ENCODE measurements at regions not wholly inside any gene's neighbourhood (a gene's known extent, or its start where the extent isn't known, plus 50 kb on each side); places are given as distances from the start of the nearest gene placed in this dataset.

DNA sequence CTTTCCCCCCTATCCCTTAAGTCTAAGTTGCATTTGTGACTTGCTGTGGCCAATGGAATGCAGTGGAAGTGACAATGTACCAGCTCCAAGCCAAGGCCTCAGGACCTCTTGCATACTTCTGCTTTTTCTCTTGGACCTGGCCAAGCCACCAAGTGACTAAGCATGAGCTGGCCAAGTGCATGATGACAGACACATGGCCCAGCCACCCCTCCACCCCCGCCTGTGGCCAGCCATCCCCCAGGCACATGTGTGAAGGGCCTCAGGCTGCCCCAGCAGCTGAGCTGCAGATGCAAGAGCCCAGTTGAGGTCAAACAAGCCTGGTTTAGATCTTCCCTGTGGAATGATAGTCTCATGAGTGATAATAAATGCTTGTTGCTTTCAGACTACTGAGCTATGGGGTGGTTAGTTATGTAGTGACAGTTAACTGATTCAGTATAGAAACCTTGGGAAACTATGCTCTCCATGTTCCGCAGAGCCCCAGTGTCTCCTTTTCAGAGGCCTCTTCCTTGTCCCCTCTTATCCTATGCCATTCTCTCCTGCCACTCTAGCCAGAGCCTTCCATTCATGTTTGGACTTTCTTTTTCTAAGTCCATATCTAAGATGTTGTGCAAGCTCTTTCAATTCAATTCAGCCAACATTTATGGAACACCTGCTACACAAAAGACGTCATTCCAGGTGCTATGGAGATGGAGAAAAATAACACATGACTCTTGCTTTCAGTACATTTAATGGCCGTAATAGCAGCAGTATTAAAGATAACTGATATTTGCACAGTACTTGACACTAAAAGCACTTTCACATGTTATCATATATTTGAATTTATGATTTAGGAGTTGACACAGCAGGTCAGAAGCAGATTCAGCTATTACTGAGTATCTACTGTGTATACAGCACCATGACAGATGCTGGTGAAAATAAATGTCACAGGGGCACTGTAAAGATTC is 55.5 kb upstream of the LOXL4 start:
- Histone ChIP-seq H3K23me2 (ENCODE audit: low read depth, low read length) (no peaks in the 10 kb centered on the region), H2BK20ac (ENCODE audit: low read length) (no peak overlapping the region), H3K79me2 (ENCODE audit: control insufficient read depth in 1 of 2, insufficient read depth in 2 of 2, low read length in 2 of 2) (no peaks in the 10 kb centered on the region), H4K91ac (replicated peaks; ENCODE audit: insufficient read length, low read length) (no peak overlapping the region), H3K27me3 (replicated peaks in 1 of 4; ENCODE audit: control insufficient read depth in 3 of 4, extremely low read depth in 1 of 4, insufficient read depth in 3 of 4, low read length in 3 of 4) (no peaks in the 10 kb centered on the region), H3K9ac (replicated peaks in 1 of 4; ENCODE audit: extremely low read depth in 1 of 4, low read depth in 3 of 4, low read length in 3 of 4) (no peak overlapping the region), H3K56ac (replicated peaks; ENCODE audit: insufficient read length, low read depth, low read length) (no peak overlapping the region), H2BK15ac (ENCODE audit: low read length) (no peak overlapping the region), H4K8ac (ENCODE audit: extremely low read depth, insufficient read depth, low read length) (no peak overlapping the region), H3K14ac (ENCODE audit: insufficient read length) (no peak overlapping the region), H2AFZ (ENCODE audit: low read length) (no peak overlapping the region), H3K18ac (ENCODE audit: extremely low read depth, low read length) (no peak overlapping the region), H3K4ac (replicated peaks; ENCODE audit: insufficient read length, low read depth, low read length) (no peak overlapping the region), H2BK12ac (ENCODE audit: low read depth, low read length) (no peak overlapping the region), H3K9me3 (ENCODE audit: insufficient read depth in 2 of 2, low read depth in 1 of 2, low read length in 1 of 2) (no peaks in the 10 kb centered on the region), H4K20me1 (replicated peaks in 1 of 2; ENCODE audit: control insufficient read depth in 1 of 2, insufficient read depth in 2 of 2, low read length in 2 of 2) (no peaks in the 10 kb centered on the region), H3K27ac (ENCODE audit: low read depth, low read length) (no peak overlapping the region), H3K36me3 (ENCODE audit: control insufficient read depth in 2 of 4, insufficient read depth in 4 of 4, low read length in 3 of 4) (no peaks in the 10 kb centered on the region), H3K4me3 (ENCODE audit: extremely low read depth in 1 of 4, insufficient read depth in 2 of 4, low read depth in 3 of 4, low read length in 4 of 4) (no peak overlapping the region), H3K23ac (ENCODE audit: insufficient read length) (no peak overlapping the region), H2BK5ac (ENCODE audit: low read depth, low read length) (no peak overlapping the region), H3K4me1 (replicated peaks in 1 of 4; ENCODE audit: control insufficient read depth in 3 of 4, insufficient read depth in 4 of 4, low read length in 3 of 4) (peaks cover 0 to 3% (median 0%) of the 10 kb centered on the region in 4 experiments; a peak in 3 of 7 replicates), H3K79me1 (ENCODE audit: low read depth, low read length) (no peaks in the 10 kb centered on the region), H4K5ac (ENCODE audit: insufficient read length, low read depth, low read length) (no peak overlapping the region), H2AK5ac (ENCODE audit: low read depth, low read length) (no peak overlapping the region), H3K4me2 (ENCODE audit: insufficient read depth in 1 of 2, low read depth in 2 of 2, low read length in 2 of 2) (no peak overlapping the region), H2BK120ac (replicated peaks; ENCODE audit: low read depth, low read length) (no peak overlapping the region)
- WGBS, 2 experiments (ENCODE audit: extremely low coverage in 1 of 2, insufficient coverage in 1 of 2, insufficient read length in 1 of 2, insufficient replicate concordance in 2 of 2, low coverage in 1 of 2, low lambda C conversion rate in 2 of 2, missing lambda C conversion rate in 1 of 2): 87% methylated on average over 4 of the region's 4 CpGs; no CpG with 5 or more reads in 1 of the 2 experiments
- FAIRE-seq (no peak), DNase-seq (ENCODE audit: low read depth in 1 of 2, low spot score in 2 of 2) (no peak)
- no peak for TF ChIP-seq KDM5A (IDR thresholded peaks at IDR 0.05; ENCODE audit: low read length)
- TF ChIP-seq RFX5 (IDR thresholded peaks at IDR 0.05; ENCODE audit: borderline replicate concordance, low read depth, low read length): no peak
- TF ChIP-seq CTBP2 (IDR thresholded peaks at IDR 0.05; ENCODE audit: borderline replicate concordance, insufficient read depth, insufficient read length, low read length): no peak
- no peak for TF ChIP-seq ATF3 (IDR thresholded peaks at IDR 0.05; ENCODE audit: insufficient read depth, low read depth, low read length)
- TF ChIP-seq TBP (IDR thresholded peaks at IDR 0.05; ENCODE audit: low read depth, low read length): no peak
- CTCF ChIA-PET (ENCODE audit: partially characterized antibody): interaction anchor here (0.9 to 9.0 kb wide), 5 partner anchors 9 to 152 kb away, joined by 3 to 58 read pairs (median 16); no protein-coding TSS in a partner anchor
- POLR2A ChIA-PET (ENCODE audit: partially characterized antibody): interaction anchor here (0.6 to 1.1 kb wide), 3 partner anchors 8 to 1329 kb away, joined by 3 to 5 read pairs (median 3); no protein-coding TSS in a partner anchor

All from H1 (cell line).